Activated CD8-positive, alpha-beta memory T cell treated with anti-CD3 and anti-CD28 coated beads, Interleukin-2, amount 10 ng/mL, durations not matched to agents 7 days and 5 days (primary cell): ENCODE measurements at regions not wholly inside any gene's neighbourhood (a gene's known extent, or its start where the extent isn't known, plus 50 kb on each side); places are given as distances from the start of the nearest gene placed in this dataset.
A peak's percentile ranks its signal among the peaks of the same experiment; 100 is the strongest.
"Not testable (repeated sequence)": the region's sequence is repeated elsewhere in the genome, so short reads cannot be mapped to it uniquely, and the experiment has no call there.

ENCODE experiments used
- ATAC-seq: fragments of 150-1000 bp; cut with Tn5 transposase; one replicate; pipeline ENCODE4 v1.10.0; 2021; ENCODE audit warnings: moderate library complexity
- CTCF ChIA-PET: fragments of 350-600 bp; sonication (Branson Sonifier 250); formaldehyde crosslinking; loops from one replicate; lab custom pipeline; 2021; ENCODE audit warnings: antibody characterized with exemption; lab: Charles Lee
- DNase-seq: peaks from one replicate; pipeline ENCODE4 v3.0.0-alpha.2; 2020
- H3K27ac Mint-ChIP-seq: one replicate; pipeline ENCODE4 v1.8.0; 2021; ENCODE audit warnings: mild to moderate bottlenecking, mixed read lengths
- H3K27me3 Mint-ChIP-seq: one replicate; pipeline ENCODE4 v1.8.0; 2021; ENCODE audit warnings: mixed read lengths
- H3K36me3 Mint-ChIP-seq: one replicate; pipeline ENCODE4 v1.8.0; 2021; ENCODE audit warnings: mild to moderate bottlenecking, mixed read lengths
- H3K4me1 Mint-ChIP-seq: one replicate; pipeline ENCODE4 v1.8.0; 2021; ENCODE audit warnings: mixed read lengths
- H3K4me3 Mint-ChIP-seq: one replicate; pipeline ENCODE4 v1.8.0; 2021; ENCODE audit warnings: mild to moderate bottlenecking, moderate library complexity, mixed read lengths
- H3K9me3 Mint-ChIP-seq: one replicate; pipeline ENCODE4 v1.8.0; 2022; ENCODE audit warnings: low read depth, mixed read lengths

- Mint-ChIP-seq H3K4me3 (no peak overlapping the region), H3K36me3 (peaks cover 3% of the 10 kb centered on the region), H3K27ac (peak overlapping the region; percentile 50), H3K4me1 (peaks cover 8% of the 10 kb centered on the region), H3K9me3 (no peaks in the 10 kb centered on the region), H3K27me3 (no peaks in the 10 kb centered on the region)
- CTCF ChIA-PET, result interaction anchor here (0.7 kb wide), 1 partner anchor 59 kb away, joined by 3 read pairs; no protein-coding TSS in a partner anchor
- no peak for ATAC-seq
- DNase-seq, result no peak
Measured at GRCh38 chr6:141541581-141542324, 591.0 kb upstream of the GJE1 start.

- no peak for DNase-seq
- H3K9me3 Mint-ChIP-seq, result no peaks in the 10 kb centered on the region
- no peak overlapping the region for H3K27ac Mint-ChIP-seq
- no peaks in the 10 kb centered on the region for H3K27me3 Mint-ChIP-seq
- H3K4me3 Mint-ChIP-seq, result no peak overlapping the region
- H3K4me1 Mint-ChIP-seq, result peaks cover 8% of the 10 kb centered on the region
- ATAC-seq, result no peak
- CTCF ChIA-PET, result no interaction called here
- peaks cover 3% of the 10 kb centered on the region for H3K36me3 Mint-ChIP-seq
Measured at GRCh38 chr6:141540207-141540606, 592.5 kb upstream of the GJE1 start.

GRCh38 chr6:141539617-141540016 lies 593.1 kb upstream of the GJE1 start:
- CTCF ChIA-PET, result no interaction called here
- H3K4me3 Mint-ChIP-seq, result no peak overlapping the region
- DNase-seq (no peak), ATAC-seq (no peak)
- H3K27ac Mint-ChIP-seq, result no peak overlapping the region
- peaks cover 3% of the 10 kb centered on the region for H3K36me3 Mint-ChIP-seq
- no peaks in the 10 kb centered on the region for H3K27me3 Mint-ChIP-seq
- no peaks in the 10 kb centered on the region for H3K9me3 Mint-ChIP-seq
- H3K4me1 Mint-ChIP-seq, result peaks cover 8% of the 10 kb centered on the region

- Mint-ChIP-seq H3K4me1 (no peaks in the 10 kb centered on the region), H3K27me3 (no peaks in the 10 kb centered on the region), H3K4me3 (no peak overlapping the region), H3K9me3 (peaks cover 2% of the 10 kb centered on the region), H3K27ac (no peak overlapping the region), H3K36me3 (no peaks in the 10 kb centered on the region)
- no peak for DNase-seq
- CTCF ChIA-PET, result no interaction called here
- ATAC-seq, result no peak
Measured at GRCh38 chr6:141532211-141532610, 600.5 kb upstream of the GJE1 start.

GRCh38 chr6:141531040-141531439 lies 601.7 kb upstream of the GJE1 start:
- no peaks in the 10 kb centered on the region for H3K27me3 Mint-ChIP-seq
- H3K27ac Mint-ChIP-seq, result no peak overlapping the region
- no peak overlapping the region for H3K4me3 Mint-ChIP-seq
- no peaks in the 10 kb centered on the region for H3K4me1 Mint-ChIP-seq
- ATAC-seq (no peak), DNase-seq (no peak)
- CTCF ChIA-PET, result no interaction called here
- H3K36me3 Mint-ChIP-seq, result no peaks in the 10 kb centered on the region
- peaks cover 2% of the 10 kb centered on the region for H3K9me3 Mint-ChIP-seq

- no peak overlapping the region for H3K27ac Mint-ChIP-seq
- no peaks in the 10 kb centered on the region for H3K36me3 Mint-ChIP-seq
- DNase-seq, result no peak
- no peaks in the 10 kb centered on the region for H3K27me3 Mint-ChIP-seq
- H3K4me3 Mint-ChIP-seq, result no peak overlapping the region
- H3K9me3 Mint-ChIP-seq, result peaks cover 2% of the 10 kb centered on the region
- CTCF ChIA-PET, result interaction anchor here (0.6 kb wide), 1 partner anchor 157 kb away, joined by 5 read pairs; no protein-coding TSS in a partner anchor
- no peak for ATAC-seq
- no peaks in the 10 kb centered on the region for H3K4me1 Mint-ChIP-seq
Measured at GRCh38 chr6:141528596-141528995, 604.1 kb upstream of the GJE1 start.

- Mint-ChIP-seq H3K27me3 (no peaks in the 10 kb centered on the region), H3K27ac (no peak overlapping the region), H3K36me3 (no peaks in the 10 kb centered on the region), H3K9me3 (peaks cover 2% of the 10 kb centered on the region), H3K4me3 (no peak overlapping the region), H3K4me1 (no peaks in the 10 kb centered on the region)
- DNase-seq (no peak), ATAC-seq (no peak)
- CTCF ChIA-PET, result no interaction called here
Measured at GRCh38 chr6:141526985-141527384, 605.7 kb upstream of the GJE1 start.

- Mint-ChIP-seq H3K4me1 (no peaks in the 10 kb centered on the region), H3K9me3 (no peaks in the 10 kb centered on the region), H3K27ac (no peak overlapping the region), H3K27me3 (peaks cover 3% of the 10 kb centered on the region), H3K36me3 (no peaks in the 10 kb centered on the region), H3K4me3 (no peak overlapping the region)
- DNase-seq, result no peak
- no peak for ATAC-seq
- CTCF ChIA-PET, result no interaction called here
Measured at GRCh38 chr6:141521440-141521839, 611.3 kb upstream of the GJE1 start.

GRCh38 chr6:141513830-141514229 lies 618.9 kb upstream of the GJE1 start:
- H3K9me3 Mint-ChIP-seq, result peaks cover 2% of the 10 kb centered on the region
- CTCF ChIA-PET, result no interaction called here
- peaks cover under 1% of the 10 kb centered on the region for H3K27me3 Mint-ChIP-seq
- H3K4me3 Mint-ChIP-seq, result peak overlapping the region; percentile 46
- peaks cover 7% of the 10 kb centered on the region for H3K36me3 Mint-ChIP-seq
- DNase-seq (no peak), ATAC-seq (no peak)
- H3K27ac Mint-ChIP-seq, result peak overlapping the region; percentile 77
- peaks cover 8% of the 10 kb centered on the region for H3K4me1 Mint-ChIP-seq

- Mint-ChIP-seq H3K4me1 (peaks cover 8% of the 10 kb centered on the region), H3K27ac (no peak overlapping the region), H3K4me3 (no peak overlapping the region), H3K36me3 (peaks cover 18% of the 10 kb centered on the region), H3K27me3 (no peaks in the 10 kb centered on the region), H3K9me3 (peaks cover 13% of the 10 kb centered on the region)
- no peak for DNase-seq
- CTCF ChIA-PET, result no interaction called here
- ATAC-seq, result no peak
Measured at GRCh38 chr6:141510803-141511202, 621.9 kb upstream of the GJE1 start.

- H3K4me3 Mint-ChIP-seq, H3K4me1 Mint-ChIP-seq, ATAC-seq, DNase-seq, CTCF ChIA-PET, H3K27ac Mint-ChIP-seq, H3K27me3 Mint-ChIP-seq: not testable (repeated sequence)
- Mint-ChIP-seq H3K9me3 (peaks cover 15% of the 10 kb centered on the region), H3K36me3 (peaks cover 19% of the 10 kb centered on the region)
Measured at GRCh38 chr6:141506062-141506461, 626.7 kb upstream of the GJE1 start.

- H3K27ac Mint-ChIP-seq, H3K27me3 Mint-ChIP-seq, H3K4me3 Mint-ChIP-seq, H3K4me1 Mint-ChIP-seq, CTCF ChIA-PET, DNase-seq, ATAC-seq: not testable (repeated sequence)
- peaks cover 15% of the 10 kb centered on the region for H3K9me3 Mint-ChIP-seq
- peaks cover 19% of the 10 kb centered on the region for H3K36me3 Mint-ChIP-seq
Measured at GRCh38 chr6:141504318-141504717, 628.4 kb upstream of the GJE1 start.

- Mint-ChIP-seq H3K27ac (no peak overlapping the region), H3K9me3 (peaks cover 10% of the 10 kb centered on the region), H3K36me3 (peaks cover 16% of the 10 kb centered on the region), H3K4me1 (no peaks in the 10 kb centered on the region), H3K27me3 (no peaks in the 10 kb centered on the region), H3K4me3 (no peak overlapping the region)
- no peak for ATAC-seq
- DNase-seq, result no peak
- CTCF ChIA-PET, result no interaction called here
Measured at GRCh38 chr6:141501616-141502015, 631.1 kb upstream of the GJE1 start.

- Mint-ChIP-seq H3K27ac (no peak overlapping the region), H3K4me1 (no peaks in the 10 kb centered on the region), H3K9me3 (peaks cover 2% of the 10 kb centered on the region), H3K36me3 (no peaks in the 10 kb centered on the region), H3K27me3 (no peaks in the 10 kb centered on the region), H3K4me3 (no peak overlapping the region)
- ATAC-seq (no peak), DNase-seq (no peak)
- CTCF ChIA-PET, result no interaction called here
Measured at GRCh38 chr6:141498977-141499376, 633.7 kb upstream of the GJE1 start.
